SK-N-SH (cell line): ENCODE measurements at regions not wholly inside any gene's neighbourhood (a gene's known extent, or its start where the extent isn't known, plus 50 kb on each side); places are given as distances from the start of the nearest gene placed in this dataset.

Experiments
- CTCF ChIA-PET: fragments of 300-600, 350-600 bp; formaldehyde crosslinking; extraction: SDS; loops from one replicate; lab custom pipeline; 2021; lab: Yijun Ruan, JAX
- POLR2A ChIA-PET: fragments of 350-600 bp; sonication (Branson Sonifier 250); formaldehyde crosslinking; extraction: SDS; loops from one replicate; lab custom pipeline; 2020; ENCODE audit warnings: antibody characterized with exemption, inconsistent platforms; lab: Yijun Ruan, JAX
- DNase-seq: peaks from one replicate; pipeline ENCODE4 v3.0.0; 2012
- H2AFZ ChIP-seq: fragments of 200-600 bp; sonication (generic); 2 replicates; pipeline ENCODE4 v1.8.1; 2016; ENCODE audit warnings: antibody characterized with exemption, mild to moderate bottlenecking, low read depth
- H3F3A ChIP-seq: fragments of 200-600 bp; sonication (generic); replicated peaks from 2 replicates; pipeline ENCODE3; 2016; ENCODE audit warnings: antibody characterized with exemption, mild to moderate bottlenecking; ENCODE audit not compliant: insufficient read depth
- H3K27ac ChIP-seq, 2 experiments: fragments of 200-500 bp in 1 of 2; fragments of 200-600 bp in 1 of 2; sonication (Bioruptor generic) in 1 of 2; sonication (generic), shearing (Covaris generic) in 1 of 2; 2 replicates each; pipeline versions ENCODE4 v1.5.1 to v1.6.1; 2014 to 2016; ENCODE audit warnings: low read depth in 2 of 2, inconsistent platforms in 1 of 2, low read length in 1 of 2, mild to moderate bottlenecking in 1 of 2, mixed read lengths in 1 of 2
- H3K27me3 ChIP-seq: fragments of 200-600 bp; sonication (generic), shearing (Covaris generic); 2 replicates; pipeline ENCODE4 v1.6.1; 2016; ENCODE audit warnings: mixed run types; ENCODE audit not compliant: insufficient read depth
- H3K36me3 ChIP-seq, 2 experiments: fragments of 200-500 bp in 1 of 2; fragments of 200-600 bp in 1 of 2; sonication (Bioruptor generic) in 1 of 2; sonication (generic) in 1 of 2; replicated peaks in 1 of 2; 2 replicates each; pipeline versions ENCODE3 to v1.5.1; 2014 to 2016; ENCODE audit warnings: low read length in 1 of 2, mild to moderate bottlenecking in 1 of 2; ENCODE audit not compliant: insufficient read depth in 2 of 2, control insufficient read depth in 1 of 2
- H3K4me1 ChIP-seq, 2 experiments: fragments of 200-500 bp in 1 of 2; fragments of 200-600 bp in 1 of 2; sonication (Bioruptor generic) in 1 of 2; sonication (generic), shearing (Covaris generic) in 1 of 2; 2 replicates each; pipeline versions ENCODE4 v1.5.1 to v1.6.1; 2014 to 2016; ENCODE audit warnings: low read depth in 1 of 2, low read length in 1 of 2, mixed run types in 1 of 2; ENCODE audit not compliant: insufficient read depth in 2 of 2, control insufficient read depth in 1 of 2
- H3K4me2 ChIP-seq: fragments of 200-600 bp; sonication (generic), shearing (Covaris generic); 2 replicates; pipeline ENCODE4 v1.6.1; 2017; ENCODE audit warnings: mixed run types
- H3K4me3 ChIP-seq, 2 experiments: fragments of 200-500 bp in 1 of 2; fragments of 200-600 bp in 1 of 2; sonication (Bioruptor generic) in 1 of 2; sonication (generic), shearing (Covaris generic) in 1 of 2; 2 replicates each; pipeline versions ENCODE4 v1.5.1 to v1.8.1; 2014 to 2016; ENCODE audit warnings: low read depth in 2 of 2, inconsistent platforms in 1 of 2, low read length in 1 of 2, mild to moderate bottlenecking in 1 of 2, mixed read lengths in 1 of 2, moderate library complexity in 1 of 2
- H3K79me2 ChIP-seq: fragments of 200-600 bp; sonication (generic); 2 replicates; pipeline ENCODE4 v1.8.1; 2017; ENCODE audit warnings: mild to moderate bottlenecking; ENCODE audit not compliant: insufficient read depth
- H3K9ac ChIP-seq: fragments of 200-600 bp; sonication (generic); 2 replicates; pipeline ENCODE4 v1.6.1; 2017; ENCODE audit warnings: mixed run types
- H3K9me2 ChIP-seq: fragments of 200-600 bp; sonication (generic); 2 replicates; pipeline ENCODE4 v1.6.1; 2017; ENCODE audit warnings: mixed run types
- H3K9me3 ChIP-seq: fragments of 200-600 bp; sonication (generic); 2 replicates; pipeline ENCODE4 v1.6.1; 2017; ENCODE audit warnings: mixed run types, mild to moderate bottlenecking, moderate library complexity
- H4K20me1 ChIP-seq: fragments of 200-600 bp; sonication (generic); 2 replicates; pipeline ENCODE4 v1.6.1; 2017; ENCODE audit warnings: mild to moderate bottlenecking, mixed run types; ENCODE audit not compliant: insufficient read depth
- CHD2 ChIP-seq: fragments of 150-350 bp; IDR thresholded peaks from 2 replicates; pipeline ENCODE4 v1.6.1; 2018; ENCODE audit warnings: low read length; ENCODE audit not compliant: partially characterized antibody
- CTCF ChIP-seq: fragments of 200-600 bp; sonication (generic); IDR thresholded peaks from 2 replicates; pipeline ENCODE4 v1.6.1; 2017; ENCODE audit warnings: antibody characterized with exemption, mild to moderate bottlenecking, moderate library complexity
- ELF1 ChIP-seq: IDR thresholded peaks from 2 replicates; pipeline ENCODE4 v1.4.0; 2012
- EZH2phosphoT487 ChIP-seq: fragments of 200-600 bp; sonication (generic); IDR thresholded peaks from 2 replicates; pipeline ENCODE4 v1.6.1; 2017; ENCODE audit warnings: low read depth, mixed run types, mild to moderate bottlenecking, antibody characterized with exemption, moderate library complexity, borderline replicate concordance
- FOSL2 ChIP-seq: IDR thresholded peaks from 2 replicates; pipeline ENCODE4 v1.4.0; 2012; ENCODE audit warnings: low read depth, mild to moderate bottlenecking, moderate library complexity, borderline replicate concordance
- GATA2 ChIP-seq: sonication (generic); formaldehyde crosslinking; IDR thresholded peaks from 2 replicates; pipeline ENCODE4 v1.5.0; 2020; ENCODE audit warnings: mild to moderate bottlenecking, missing genetic modification reagents
- JUND ChIP-seq: IDR thresholded peaks from 2 replicates; pipeline ENCODE4 v1.4.0; 2012
- MXI1 ChIP-seq: IDR thresholded peaks from 2 replicates; pipeline ENCODE4 v1.6.1; 2012; ENCODE audit warnings: mild to moderate bottlenecking, low read depth, low read length, improper control_type of control experiment
- NRF1 ChIP-seq: IDR thresholded peaks from 2 replicates; pipeline ENCODE4 v1.6.1; 2012; ENCODE audit warnings: low read depth, mild to moderate bottlenecking, low read length
- RAD21 ChIP-seq: IDR thresholded peaks from 2 replicates; pipeline ENCODE4 v1.6.1; 2012; ENCODE audit warnings: mild to moderate bottlenecking, low read length
- REST ChIP-seq: IDR thresholded peaks from 2 replicates; pipeline ENCODE4 v1.6.1; 2012; ENCODE audit warnings: mild to moderate bottlenecking, low read depth, low read length, moderate library complexity
- SIN3A ChIP-seq: IDR thresholded peaks from 2 replicates; pipeline ENCODE4 v1.6.1; 2012; ENCODE audit warnings: low read depth, mild to moderate bottlenecking, low read length, moderate library complexity, borderline replicate concordance
- TAF1 ChIP-seq: IDR thresholded peaks from 2 replicates; pipeline ENCODE4 v1.6.1; 2012; ENCODE audit warnings: low read depth, mild to moderate bottlenecking, low read length, moderate library complexity, borderline replicate concordance
- TCF12 ChIP-seq: IDR thresholded peaks from 2 replicates; pipeline ENCODE4 v1.4.0; 2012
- TEAD4 ChIP-seq: IDR thresholded peaks from 2 replicates; pipeline ENCODE4 v1.4.0; 2012; ENCODE audit warnings: mild to moderate bottlenecking, borderline replicate concordance; ENCODE audit not compliant: insufficient read depth
- YY1 ChIP-seq: IDR thresholded peaks from 2 replicates; pipeline ENCODE4 v1.4.0; 2012; ENCODE audit warnings: low read depth, mild to moderate bottlenecking
- ZBTB33 ChIP-seq: IDR thresholded peaks from 2 replicates; pipeline ENCODE4 v1.4.0; 2012; ENCODE audit warnings: low read depth, borderline replicate concordance
- WGBS: methylation state at CpG from one replicate; pipeline ENCODE4 v1.1.6; 2017; ENCODE audit warnings: low lambda C conversion rate; 5-methylcytosine and 5-hydroxymethylcytosine counted together
- TF ChIP-seq, protein P1 (sequence below): fragments of 150-350 bp; IDR thresholded peaks from 2 replicates; pipeline ENCODE4 v1.6.1; 2017; ENCODE audit warnings: antibody characterized with exemption, low read length, low read depth, borderline replicate concordance
- TF ChIP-seq, protein P2 (sequence below): IDR thresholded peaks from 2 replicates; pipeline ENCODE4; 2012

DNA sequence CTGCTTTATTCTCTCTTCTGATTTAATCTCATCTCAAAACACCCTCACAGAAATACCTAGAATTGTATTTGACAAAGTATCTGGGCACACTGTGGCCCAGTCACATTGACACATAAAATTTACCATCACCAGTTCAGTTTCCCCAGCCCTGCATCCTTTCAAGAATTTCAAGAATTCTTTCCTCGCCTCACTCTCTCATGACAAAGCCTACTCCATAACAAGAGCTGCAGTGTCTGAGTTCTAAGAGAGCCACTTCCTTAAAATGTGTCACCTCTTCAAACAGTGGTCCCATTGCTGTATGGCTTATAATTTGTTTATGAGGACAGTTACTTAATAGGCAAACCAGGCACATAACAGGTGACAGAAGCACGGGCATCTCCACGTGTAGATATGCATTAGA is 90.9 kb upstream of the STK39 start:
- DNase-seq: no peak
- Histone ChIP-seq H3K27ac (no peak overlapping the region), H3K79me2 (no peaks in the 10 kb centered on the region), H3K4me2 (no peak overlapping the region), H3K9me2 (no peaks in the 10 kb centered on the region), H3K27me3 (no peaks in the 10 kb centered on the region), H3K9ac (no peak overlapping the region), H3K9me3 (no peaks in the 10 kb centered on the region), H3K4me3 (no peak overlapping the region), H3K4me1 (peaks cover 0 to 6% of the 10 kb centered on the region in 2 experiments; a peak in 1 of 4 replicates), H3F3A (no peaks in the 10 kb centered on the region), H3K36me3 (no peaks in the 10 kb centered on the region), H4K20me1 (no peaks in the 10 kb centered on the region), H2AFZ (no peak overlapping the region)
- POLR2A ChIA-PET: no interaction called here
- CTCF ChIA-PET: interaction anchor here (1.3 kb wide), 1 partner anchor 420 kb away, joined by 3 read pairs; no protein-coding TSS in a partner anchor
- WGBS: 56% methylated on average over 3 of the region's 3 CpGs
- TF ChIP-seq CTCF: no peak
- TF ChIP-seq RAD21: no peak
- no peak for TF ChIP-seq FOSL2
- no peak for TF ChIP-seq GATA2 (CRISPR knock-in tag)
- TF ChIP-seq SIN3A: no peak
- TF ChIP-seq YY1: no peak
- no peak for TF ChIP-seq TEAD4
- no peak for TF ChIP-seq ELF1
- TF ChIP-seq JUND: no peak
- no peak for TF ChIP-seq ZBTB33
- TF ChIP-seq, protein P1, sequence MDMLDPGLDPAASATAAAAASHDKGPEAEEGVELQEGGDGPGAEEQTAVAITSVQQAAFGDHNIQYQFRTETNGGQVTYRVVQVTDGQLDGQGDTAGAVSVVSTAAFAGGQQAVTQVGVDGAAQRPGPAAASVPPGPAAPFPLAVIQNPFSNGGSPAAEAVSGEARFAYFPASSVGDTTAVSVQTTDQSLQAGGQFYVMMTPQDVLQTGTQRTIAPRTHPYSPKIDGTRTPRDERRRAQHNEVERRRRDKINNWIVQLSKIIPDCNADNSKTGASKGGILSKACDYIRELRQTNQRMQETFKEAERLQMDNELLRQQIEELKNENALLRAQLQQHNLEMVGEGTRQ: no peak
- TF ChIP-seq EZH2phosphoT487: no peak
- TF ChIP-seq, protein P2, sequence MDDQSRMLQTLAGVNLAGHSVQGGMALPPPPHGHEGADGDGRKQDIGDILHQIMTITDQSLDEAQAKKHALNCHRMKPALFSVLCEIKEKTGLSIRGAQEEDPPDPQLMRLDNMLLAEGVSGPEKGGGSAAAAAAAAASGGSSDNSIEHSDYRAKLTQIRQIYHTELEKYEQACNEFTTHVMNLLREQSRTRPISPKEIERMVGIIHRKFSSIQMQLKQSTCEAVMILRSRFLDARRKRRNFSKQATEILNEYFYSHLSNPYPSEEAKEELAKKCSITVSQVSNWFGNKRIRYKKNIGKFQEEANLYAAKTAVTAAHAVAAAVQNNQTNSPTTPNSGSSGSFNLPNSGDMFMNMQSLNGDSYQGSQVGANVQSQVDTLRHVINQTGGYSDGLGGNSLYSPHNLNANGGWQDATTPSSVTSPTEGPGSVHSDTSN: no peak
- TF ChIP-seq REST: no peak
- TF ChIP-seq CHD2: no peak
- TF ChIP-seq MXI1: no peak
- TF ChIP-seq TCF12: no peak
- no peak for TF ChIP-seq TAF1
- no peak for TF ChIP-seq NRF1
